ENCODE measurements at regions not wholly inside any gene's neighbourhood (a gene's known extent, or its start where the extent isn't known, plus 50 kb on each side); places are given as distances from the start of the nearest gene placed in this dataset.

DNA sequence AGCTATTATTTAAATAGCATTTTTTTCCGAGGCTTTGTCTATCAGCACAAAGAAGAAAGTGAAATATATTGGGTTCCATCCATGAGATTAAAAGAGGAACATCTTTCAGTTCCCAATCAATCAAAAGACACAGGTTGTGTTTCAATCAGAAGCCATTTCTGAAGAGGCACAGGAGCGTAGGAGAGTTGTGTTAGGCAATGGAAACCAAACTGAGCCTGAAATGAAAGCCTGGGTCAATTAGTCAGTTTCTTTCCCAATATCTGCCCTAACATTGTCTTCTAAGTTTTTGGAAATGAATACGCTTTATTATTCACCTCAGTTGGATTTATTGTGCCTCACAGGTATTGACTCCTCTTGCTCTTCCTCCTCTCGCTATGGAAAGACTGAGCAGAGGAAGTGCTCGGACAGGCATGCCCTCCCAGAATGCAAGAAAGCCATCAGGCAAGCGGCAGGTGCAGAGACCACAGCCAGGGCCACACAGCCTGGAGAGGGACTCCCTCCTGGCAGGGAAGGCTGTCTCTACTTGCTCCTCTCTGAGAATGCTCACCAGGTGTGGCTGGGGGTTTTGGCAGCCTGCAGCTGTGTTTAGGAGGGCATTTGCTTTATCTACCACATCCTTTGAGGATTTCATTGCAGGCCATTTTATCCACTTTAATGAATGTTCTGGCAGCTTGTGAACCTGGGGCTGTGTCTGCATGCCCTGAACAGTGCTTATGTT is 100.8 kb upstream of the NEDD9 start:
- peak; percentile 37 for ATAC-seq
- intact Hi-C loops (cut with DNase I, micrococcal nuclease), result no loop called here
- H3K36me3 Mint-ChIP-seq (ENCODE audit: low read depth), result peaks cover 33% of the 10 kb centered on the region
- peaks cover 60% of the 10 kb centered on the region for H3K4me1 Mint-ChIP-seq
- H3K9me3 Mint-ChIP-seq (ENCODE audit: low read depth), result peaks cover 2% of the 10 kb centered on the region
- H3K27ac Mint-ChIP-seq, result peak overlapping the region; percentile 49
- no peaks in the 10 kb centered on the region for H3K27me3 Mint-ChIP-seq
- POLR2A ChIA-PET, result no interaction called here
- DNase-seq, result peak; percentile 36
- CTCF ChIA-PET, result interaction anchor here (0.5 to 2.3 kb wide), 4 partner anchors 29 to 163 kb away, joined by 3 to 5 read pairs (median 3); no protein-coding TSS in a partner anchor
- no peak overlapping the region for H3K4me3 Mint-ChIP-seq

DNA sequence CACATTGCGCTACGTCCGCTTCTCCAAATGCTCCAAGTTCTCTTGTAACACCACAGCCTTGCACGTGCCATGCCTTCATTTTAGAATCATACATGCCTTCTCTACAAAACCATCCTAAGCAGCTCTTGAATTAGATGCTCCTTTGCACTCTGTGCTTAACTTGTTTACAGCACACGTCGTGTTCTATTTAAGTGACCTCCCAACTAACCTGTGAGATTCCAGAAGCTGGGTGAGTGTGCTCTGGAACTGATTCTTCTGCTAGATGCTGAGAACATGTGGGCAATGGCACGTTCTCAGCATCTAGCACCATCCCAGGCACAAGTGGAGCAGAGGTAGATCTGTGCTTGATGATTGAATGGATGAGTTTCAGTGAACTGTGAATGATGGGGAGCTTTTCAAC is 100.0 kb upstream of the NEDD9 start:
- ChIA-PET CTCF (interaction anchor here (0.9 to 2.3 kb wide), 3 partner anchors 18 to 164 kb away, joined by 3 to 5 read pairs (median 3); no protein-coding TSS in a partner anchor), POLR2A (no interaction called here)
- H3K36me3 Mint-ChIP-seq (ENCODE audit: low read depth), result peaks cover 37% of the 10 kb centered on the region
- DNase-seq (no peak), ATAC-seq (no peak)
- H3K9me3 Mint-ChIP-seq (ENCODE audit: low read depth), result peaks cover 2% of the 10 kb centered on the region
- H3K4me1 Mint-ChIP-seq, result peaks cover 62% of the 10 kb centered on the region
- H3K4me3 Mint-ChIP-seq, result no peak overlapping the region
- H3K27ac Mint-ChIP-seq, result peak overlapping the region; percentile 13
- no peaks in the 10 kb centered on the region for H3K27me3 Mint-ChIP-seq
- intact Hi-C loops (cut with DNase I, micrococcal nuclease), result no loop called here

DNA sequence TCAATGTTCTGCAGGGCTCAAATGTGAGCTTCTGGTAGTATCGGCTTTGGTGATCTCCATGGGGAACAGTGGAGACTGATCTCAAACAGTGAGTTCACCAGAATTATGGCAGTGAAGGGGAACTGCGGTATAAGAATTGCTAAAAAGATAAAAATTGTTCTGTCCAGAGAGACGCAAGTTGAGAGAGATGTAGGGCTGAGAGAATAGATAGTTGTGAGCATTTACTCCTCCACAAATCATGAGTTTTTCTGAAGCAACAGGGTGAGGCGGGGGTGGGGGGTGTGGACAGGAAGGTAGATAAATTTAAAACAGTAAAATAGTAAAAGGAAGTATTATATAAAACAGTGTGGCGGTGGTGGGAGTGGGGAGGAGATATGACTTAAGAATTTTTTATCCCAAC is 98.6 kb upstream of the NEDD9 start:
- ATAC-seq (no peak), DNase-seq (no peak)
- Mint-ChIP-seq H3K4me1 (peaks cover 75% of the 10 kb centered on the region), H3K9me3 (ENCODE audit: low read depth) (peaks cover 2% of the 10 kb centered on the region), H3K27ac (peak overlapping the region; percentile 80), H3K36me3 (ENCODE audit: low read depth) (peaks cover 45% of the 10 kb centered on the region), H3K4me3 (no peak overlapping the region), H3K27me3 (no peaks in the 10 kb centered on the region)
- ChIA-PET POLR2A (no interaction called here), CTCF (interaction anchor here (0.6 to 2.3 kb wide), 8 partner anchors 9 to 164 kb away, joined by 3 to 6 read pairs (median 4); no protein-coding TSS in a partner anchor)
- intact Hi-C loops (cut with DNase I, micrococcal nuclease), result no loop called here

DNA sequence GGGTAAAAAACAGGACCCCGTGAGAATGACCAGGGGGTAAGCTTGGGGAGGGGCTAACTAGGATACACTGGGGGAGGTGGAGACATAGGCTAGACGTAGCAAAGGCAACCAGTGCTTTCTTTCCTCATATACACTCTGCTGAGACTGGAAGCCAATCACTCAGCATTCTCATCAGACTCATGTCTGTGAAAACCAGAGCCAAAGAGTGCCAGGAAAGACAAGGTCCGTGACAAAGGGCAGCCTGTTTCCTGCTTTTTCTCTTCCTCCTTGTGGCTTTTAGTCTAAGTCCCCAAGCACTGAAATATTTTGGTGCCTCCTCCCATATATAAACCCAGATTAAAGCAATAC is 97.9 kb upstream of the NEDD9 start:
- H3K4me3 Mint-ChIP-seq, result no peak overlapping the region
- H3K27ac Mint-ChIP-seq, result peak overlapping the region; percentile 80
- DNase-seq (peak; percentile 20), ATAC-seq (peak; percentile 51)
- intact Hi-C loops (cut with DNase I, micrococcal nuclease), result no loop called here
- H3K4me1 Mint-ChIP-seq, result peaks cover 76% of the 10 kb centered on the region
- ChIA-PET CTCF (interaction anchor here (0.6 to 1.7 kb wide), 7 partner anchors 9 to 434 kb away, joined by 3 to 6 read pairs (median 3); no protein-coding TSS in a partner anchor), POLR2A (interaction anchor here (0.6 to 1.0 kb wide), 3 partner anchors 13 to 588 kb away, joined by 3 to 4 read pairs (median 3); no protein-coding TSS in a partner anchor)
- H3K27me3 Mint-ChIP-seq, result no peaks in the 10 kb centered on the region
- H3K9me3 Mint-ChIP-seq (ENCODE audit: low read depth), result peaks cover 2% of the 10 kb centered on the region
- peaks cover 41% of the 10 kb centered on the region for H3K36me3 Mint-ChIP-seq (ENCODE audit: low read depth)

DNA sequence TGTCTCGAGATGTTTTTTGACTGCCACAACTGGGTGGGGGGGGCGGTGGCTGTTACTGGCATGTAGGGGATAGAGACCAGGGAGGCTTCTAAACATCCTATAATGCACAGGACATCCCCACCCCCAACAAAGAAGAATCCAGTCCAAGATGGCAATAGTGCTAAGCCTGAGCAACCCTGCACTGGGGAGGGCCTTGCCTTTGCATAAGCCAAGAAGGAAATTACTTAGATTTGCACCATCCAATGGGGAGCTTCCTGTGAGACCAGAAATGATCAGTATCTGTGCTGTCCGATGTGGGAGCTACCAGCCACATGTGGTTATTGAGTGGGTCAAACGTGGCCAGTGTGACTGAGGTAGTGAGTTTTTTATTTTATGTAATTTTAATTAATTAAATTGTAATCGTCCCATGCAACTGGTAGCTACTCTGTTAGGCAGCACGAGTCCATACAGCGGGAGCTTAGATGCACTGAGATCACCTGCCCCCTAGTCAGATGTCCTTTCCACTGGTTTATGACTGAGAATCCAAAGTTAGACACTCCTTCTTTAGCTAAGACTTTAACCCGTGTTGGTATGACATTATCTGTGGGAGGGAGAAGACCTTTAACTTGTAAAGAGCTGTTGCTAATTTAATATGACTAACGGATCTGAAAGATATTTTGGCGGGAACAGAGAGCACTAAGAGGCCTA is 97.4 kb upstream of the NEDD9 start:
- intact Hi-C loops (cut with DNase I, micrococcal nuclease), result loop anchor here in 1 of 2 experiments (10.0 kb wide), 1 partner anchor 385 kb away; no protein-coding TSS in a partner anchor
- H3K27ac Mint-ChIP-seq, result peak overlapping the region; percentile 80
- POLR2A ChIA-PET, result interaction anchor here (0.6 to 1.0 kb wide), 3 partner anchors 13 to 588 kb away, joined by 3 to 4 read pairs (median 3); no protein-coding TSS in a partner anchor
- CTCF ChIA-PET, result interaction anchor here (0.6 to 1.7 kb wide), 8 partner anchors 10 to 435 kb away, joined by 3 to 6 read pairs (median 3); no protein-coding TSS in a partner anchor
- H3K9me3 Mint-ChIP-seq (ENCODE audit: low read depth), result peaks cover 2% of the 10 kb centered on the region
- no peak for DNase-seq
- peak; percentile 64 for ATAC-seq
- no peaks in the 10 kb centered on the region for H3K27me3 Mint-ChIP-seq
- H3K36me3 Mint-ChIP-seq (ENCODE audit: low read depth), result peaks cover 39% of the 10 kb centered on the region
- H3K4me3 Mint-ChIP-seq, result no peak overlapping the region
- peaks cover 81% of the 10 kb centered on the region for H3K4me1 Mint-ChIP-seq

DNA sequence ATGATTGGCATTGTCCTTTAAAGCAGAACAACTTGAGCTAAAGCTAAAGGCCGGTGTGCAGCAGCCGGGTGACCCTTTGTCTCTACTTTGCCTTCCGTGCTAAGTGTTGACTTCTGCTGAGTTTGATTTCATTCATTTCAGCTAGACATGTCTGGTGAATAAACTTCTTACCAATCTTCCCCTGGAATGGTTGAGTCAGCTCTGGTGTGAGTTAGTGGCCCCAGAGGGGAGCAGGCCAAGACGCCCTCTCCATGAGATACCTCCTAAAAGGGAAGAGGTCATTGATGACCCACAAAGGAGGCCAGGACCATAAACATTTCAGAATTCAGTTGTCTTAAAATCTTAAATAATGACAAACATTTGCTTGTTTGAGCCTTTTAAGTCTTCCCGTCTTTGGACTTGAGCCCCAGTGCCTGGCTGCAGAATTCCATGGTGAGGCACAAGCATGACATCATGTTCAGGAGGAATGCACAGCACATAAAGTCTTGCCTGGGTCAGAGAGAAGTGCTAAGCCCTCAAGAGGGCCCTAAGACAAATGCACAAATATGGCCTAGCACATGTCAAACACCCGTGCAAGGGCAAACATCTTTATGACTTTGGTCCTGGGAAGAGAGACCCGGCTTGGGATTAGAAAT is 96.3 kb upstream of the NEDD9 start:
- DNase-seq, result no peak
- Mint-ChIP-seq H3K4me1 (peaks cover 85% of the 10 kb centered on the region), H3K9me3 (ENCODE audit: low read depth) (peaks cover 2% of the 10 kb centered on the region), H3K36me3 (ENCODE audit: low read depth) (peaks cover 44% of the 10 kb centered on the region), H3K27me3 (no peaks in the 10 kb centered on the region), H3K4me3 (no peak overlapping the region), H3K27ac (no peak overlapping the region)
- ChIA-PET POLR2A (no interaction called here), CTCF (interaction anchor here (0.9 kb wide), 1 partner anchor 19 kb away, joined by 3 read pairs; no protein-coding TSS in a partner anchor)
- intact Hi-C loops (cut with DNase I, micrococcal nuclease), result loop anchor here in 1 of 2 experiments (10.0 kb wide), 1 partner anchor 386 kb away; no protein-coding TSS in a partner anchor
- no peak for ATAC-seq

DNA sequence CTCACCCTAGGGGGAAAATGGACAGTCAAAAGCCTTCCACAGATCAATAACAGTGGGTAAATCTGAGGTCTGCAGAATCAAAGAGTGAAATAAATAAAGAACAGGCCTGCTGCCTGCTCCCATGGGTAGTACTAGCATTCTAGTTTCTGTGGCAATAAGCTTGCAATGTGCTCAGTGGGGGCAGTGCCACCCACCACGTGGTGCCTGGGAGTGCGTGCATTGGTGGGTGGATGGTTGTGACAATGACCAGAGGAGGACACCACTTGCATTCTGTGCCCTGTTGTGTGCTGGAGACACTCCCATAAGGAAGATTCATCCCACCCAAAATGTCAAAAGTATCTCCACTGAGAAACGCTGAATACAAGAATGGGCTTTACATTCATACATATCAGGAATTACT is 95.5 kb upstream of the NEDD9 start:
- POLR2A ChIA-PET, result no interaction called here
- no peak overlapping the region for H3K27ac Mint-ChIP-seq
- peaks cover 44% of the 10 kb centered on the region for H3K36me3 Mint-ChIP-seq (ENCODE audit: low read depth)
- peaks cover 84% of the 10 kb centered on the region for H3K4me1 Mint-ChIP-seq
- no peak overlapping the region for H3K4me3 Mint-ChIP-seq
- intact Hi-C loops (cut with DNase I, micrococcal nuclease), result loop anchor here in 1 of 2 experiments (10.0 kb wide), 1 partner anchor 387 kb away; no protein-coding TSS in a partner anchor
- CTCF ChIA-PET, result interaction anchor here (0.6 to 1.0 kb wide), 3 partner anchors 13 to 52 kb away, joined by 3 to 4 read pairs (median 3); no protein-coding TSS in a partner anchor
- H3K9me3 Mint-ChIP-seq (ENCODE audit: low read depth), result peaks cover 2% of the 10 kb centered on the region
- ATAC-seq (no peak), DNase-seq (no peak)
- H3K27me3 Mint-ChIP-seq, result no peaks in the 10 kb centered on the region

DNA sequence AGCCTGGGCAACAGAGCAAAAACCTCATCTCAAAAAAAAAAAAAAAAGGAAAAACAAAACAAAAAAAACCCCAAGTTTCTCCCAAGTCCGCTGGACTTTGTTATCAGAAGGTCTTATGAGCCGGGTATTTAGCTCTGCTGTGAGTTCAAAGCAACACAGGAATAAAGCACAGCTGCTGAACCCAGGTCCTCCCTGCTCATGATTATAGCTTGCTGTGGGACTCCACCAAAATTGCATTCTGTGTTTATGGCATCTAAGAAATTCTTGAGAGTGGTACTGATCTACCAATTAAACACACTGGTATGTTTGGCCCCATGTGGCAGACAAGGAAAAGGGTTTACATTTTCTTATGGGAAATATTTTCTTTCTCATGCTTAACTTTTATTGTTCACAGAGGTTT is 93.6 kb upstream of the NEDD9 start:
- no peak for ATAC-seq
- CTCF ChIA-PET, result interaction anchor here (0.6 kb wide), 1 partner anchor 63 kb away, joined by 3 read pairs; no protein-coding TSS in a partner anchor
- Mint-ChIP-seq H3K4me1 (peaks cover 74% of the 10 kb centered on the region), H3K9me3 (ENCODE audit: low read depth) (no peaks in the 10 kb centered on the region), H3K36me3 (ENCODE audit: low read depth) (peaks cover 43% of the 10 kb centered on the region), H3K27me3 (no peaks in the 10 kb centered on the region), H3K4me3 (no peak overlapping the region), H3K27ac (no peak overlapping the region)
- DNase-seq, result no peak
- intact Hi-C loops (cut with DNase I, micrococcal nuclease), result loop anchor here in 1 of 2 experiments (10.0 kb wide), 1 partner anchor 389 kb away; no protein-coding TSS in a partner anchor
- POLR2A ChIA-PET, result no interaction called here

DNA sequence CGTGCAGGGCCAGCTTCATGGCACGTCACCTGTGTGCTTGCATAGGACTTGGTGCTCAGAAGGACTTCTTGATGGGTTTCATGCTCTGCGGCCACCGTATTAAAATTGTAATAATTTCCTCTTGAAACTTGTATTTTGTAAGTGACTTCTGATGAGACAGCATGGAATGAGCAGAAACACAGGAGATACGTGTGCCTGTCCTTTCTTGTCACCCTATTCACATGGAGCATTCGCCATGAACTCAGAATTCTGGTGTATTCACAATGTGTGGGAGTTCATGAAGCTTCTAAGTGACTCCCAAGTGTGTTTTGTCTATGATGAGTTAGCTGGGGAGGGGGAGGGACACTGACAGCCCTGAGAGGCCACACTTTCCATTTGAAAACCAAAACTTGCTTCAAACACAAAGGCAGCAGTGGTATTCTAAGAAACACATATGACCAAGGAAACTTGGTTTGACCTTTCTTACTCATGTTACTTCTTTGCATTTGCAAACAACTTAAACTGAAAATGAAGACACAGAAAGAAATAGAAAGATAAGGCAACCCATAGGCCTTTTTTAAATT is 92.1 kb upstream of the NEDD9 start:
- ChIA-PET CTCF (interaction anchor here (0.7 to 1.3 kb wide), 4 partner anchors 11 to 57 kb away, joined by 3 to 4 read pairs (median 3); no protein-coding TSS in a partner anchor), POLR2A (interaction anchor here (0.5 to 1.0 kb wide), 3 partner anchors 17 to 58 kb away, joined by 3 to 6 read pairs (median 3); no protein-coding TSS in a partner anchor)
- H3K27me3 Mint-ChIP-seq, result no peaks in the 10 kb centered on the region
- no peaks in the 10 kb centered on the region for H3K9me3 Mint-ChIP-seq (ENCODE audit: low read depth)
- peaks cover 45% of the 10 kb centered on the region for H3K36me3 Mint-ChIP-seq (ENCODE audit: low read depth)
- intact Hi-C loops (cut with DNase I, micrococcal nuclease), result loop anchor here (1.0 to 10.0 kb wide), 11 partner anchors 19 to 390 kb away; partner anchors contain the start of gene NEDD9 (in 2 of the 2)
- H3K27ac Mint-ChIP-seq, result peak overlapping the region; percentile 86
- peaks cover 68% of the 10 kb centered on the region for H3K4me1 Mint-ChIP-seq
- DNase-seq (peak; percentile 77), ATAC-seq (peak; percentile 93)
- peak overlapping the region; percentile 42 for H3K4me3 Mint-ChIP-seq

DNA sequence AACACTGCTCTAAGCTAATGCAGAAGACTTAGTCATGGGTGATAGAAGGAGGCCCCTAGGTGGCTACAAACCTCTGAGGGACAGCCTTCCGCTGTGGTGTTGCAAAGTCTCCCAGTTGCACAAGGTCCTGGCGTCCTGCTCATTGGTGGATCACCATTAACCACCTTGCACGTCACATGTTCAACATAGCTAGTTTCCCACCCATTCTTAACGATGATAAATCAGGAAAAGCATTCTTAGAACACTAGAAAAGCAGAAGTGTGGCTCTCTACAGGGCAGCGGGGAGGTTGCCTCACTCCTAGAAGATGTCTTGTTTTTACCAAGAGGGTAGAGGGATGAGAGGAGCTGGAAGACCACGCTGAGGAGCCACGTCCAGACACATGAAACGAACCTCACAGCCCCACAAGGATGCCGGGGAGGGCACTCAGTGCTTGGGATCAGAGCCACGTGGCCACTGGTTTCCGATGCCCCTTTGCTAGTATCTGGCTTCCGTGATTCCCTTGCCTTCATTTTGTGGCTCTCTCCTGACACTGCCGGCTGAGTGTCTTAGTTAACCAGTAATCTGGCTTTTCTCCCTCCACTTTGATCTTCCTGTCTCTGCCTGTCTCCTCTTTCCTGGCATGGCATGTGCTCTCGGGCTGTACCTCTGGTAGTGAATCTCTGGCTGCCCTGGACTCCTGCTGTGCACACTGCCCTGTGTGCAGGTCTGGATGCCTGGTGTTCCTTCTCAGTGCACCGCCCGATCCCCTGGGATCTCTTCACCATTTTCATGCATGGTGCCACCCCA is 91.4 kb upstream of the NEDD9 start:
- Mint-ChIP-seq H3K27me3 (no peaks in the 10 kb centered on the region), H3K36me3 (ENCODE audit: low read depth) (peaks cover 46% of the 10 kb centered on the region), H3K27ac (peak overlapping the region; percentile 86), H3K4me1 (peaks cover 71% of the 10 kb centered on the region), H3K9me3 (ENCODE audit: low read depth) (no peaks in the 10 kb centered on the region), H3K4me3 (peak overlapping the region; percentile 42)
- intact Hi-C loops (cut with DNase I, micrococcal nuclease), result loop anchor here (1.0 to 10.0 kb wide), 11 partner anchors 19 to 391 kb away; partner anchors contain the start of gene NEDD9 (in 2 of the 2)
- no peak for ATAC-seq
- POLR2A ChIA-PET, result interaction anchor here (0.5 to 1.0 kb wide), 3 partner anchors 17 to 59 kb away, joined by 3 to 6 read pairs (median 3); no protein-coding TSS in a partner anchor
- no peak for DNase-seq
- CTCF ChIA-PET, result interaction anchor here (0.6 to 1.3 kb wide), 5 partner anchors 11 to 172 kb away, joined by 3 to 4 read pairs (median 3); no protein-coding TSS in a partner anchor
